Fibroblast of the aortic adventitia (primary cell): ENCODE measurements at regions not wholly inside any gene's neighbourhood (a gene's known extent, or its start where the extent isn't known, plus 50 kb on each side); places are given as distances from the start of the nearest gene placed in this dataset.

Source experiments
- DNase-seq: peaks from one replicate; pipeline ENCODE4 v3.0.0-alpha.2; 2010; ENCODE audit warnings: low read depth
- H3K4me3 ChIP-seq: 2 replicates; pipeline ENCODE4 v1.5.1; 2011; ENCODE audit warnings: low read depth, mild to moderate bottlenecking, control low read depth, low read length, moderate library complexity
- TF ChIP-seq, protein P1 (sequence below): IDR thresholded peaks from 2 replicates; pipeline ENCODE4 v1.5.1; 2011; ENCODE audit warnings: mild to moderate bottlenecking, low read length, control low read depth, inconsistent platforms; ENCODE audit not compliant: insufficient read depth

DNA sequence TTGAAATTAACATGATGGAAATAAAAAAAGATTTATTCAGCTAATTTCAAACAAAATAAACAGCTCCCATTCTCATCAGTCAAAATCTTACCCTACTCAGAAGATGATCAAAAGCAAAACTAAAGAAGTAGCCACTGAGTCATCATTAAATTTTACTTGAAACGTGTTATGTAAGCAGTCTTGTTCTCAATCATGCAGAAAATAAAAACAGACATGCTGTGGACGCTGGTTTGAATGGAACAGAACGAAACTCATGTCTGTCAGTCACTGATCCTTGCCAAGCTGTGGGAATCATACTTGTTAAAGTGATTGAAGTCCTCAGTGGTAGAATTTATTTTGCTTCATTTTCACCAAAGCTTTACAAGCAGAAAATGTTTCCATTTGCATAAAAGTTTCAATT, 77.2 kb upstream of the TLR3 start:
- no peak overlapping the region for H3K4me3 ChIP-seq
- TF ChIP-seq, protein P1, sequence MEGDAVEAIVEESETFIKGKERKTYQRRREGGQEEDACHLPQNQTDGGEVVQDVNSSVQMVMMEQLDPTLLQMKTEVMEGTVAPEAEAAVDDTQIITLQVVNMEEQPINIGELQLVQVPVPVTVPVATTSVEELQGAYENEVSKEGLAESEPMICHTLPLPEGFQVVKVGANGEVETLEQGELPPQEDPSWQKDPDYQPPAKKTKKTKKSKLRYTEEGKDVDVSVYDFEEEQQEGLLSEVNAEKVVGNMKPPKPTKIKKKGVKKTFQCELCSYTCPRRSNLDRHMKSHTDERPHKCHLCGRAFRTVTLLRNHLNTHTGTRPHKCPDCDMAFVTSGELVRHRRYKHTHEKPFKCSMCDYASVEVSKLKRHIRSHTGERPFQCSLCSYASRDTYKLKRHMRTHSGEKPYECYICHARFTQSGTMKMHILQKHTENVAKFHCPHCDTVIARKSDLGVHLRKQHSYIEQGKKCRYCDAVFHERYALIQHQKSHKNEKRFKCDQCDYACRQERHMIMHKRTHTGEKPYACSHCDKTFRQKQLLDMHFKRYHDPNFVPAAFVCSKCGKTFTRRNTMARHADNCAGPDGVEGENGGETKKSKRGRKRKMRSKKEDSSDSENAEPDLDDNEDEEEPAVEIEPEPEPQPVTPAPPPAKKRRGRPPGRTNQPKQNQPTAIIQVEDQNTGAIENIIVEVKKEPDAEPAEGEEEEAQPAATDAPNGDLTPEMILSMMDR, result no peak
- no peak for DNase-seq

DNA sequence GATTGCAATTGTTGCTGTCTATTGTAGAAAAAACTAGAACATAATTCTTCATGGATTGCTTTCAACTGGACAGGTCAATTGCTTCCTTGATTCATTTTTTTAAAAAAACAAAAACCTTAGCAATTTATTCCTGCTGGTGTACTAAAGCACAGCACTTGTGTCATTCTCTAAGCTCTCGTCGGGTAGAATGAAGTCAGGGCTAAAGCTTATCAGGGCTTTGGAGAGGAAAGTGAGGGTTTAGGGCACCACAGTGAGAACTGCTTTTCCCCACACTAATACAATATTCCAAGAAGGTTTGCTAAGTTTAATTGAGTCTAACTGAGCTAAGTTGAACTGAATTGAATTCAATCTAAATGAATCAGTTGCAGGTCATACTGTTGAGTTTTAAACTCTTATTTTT, 76.4 kb upstream of the TLR3 start:
- no peak overlapping the region for H3K4me3 ChIP-seq
- DNase-seq, result no peak
- TF ChIP-seq, protein P1, result no peak

DNA sequence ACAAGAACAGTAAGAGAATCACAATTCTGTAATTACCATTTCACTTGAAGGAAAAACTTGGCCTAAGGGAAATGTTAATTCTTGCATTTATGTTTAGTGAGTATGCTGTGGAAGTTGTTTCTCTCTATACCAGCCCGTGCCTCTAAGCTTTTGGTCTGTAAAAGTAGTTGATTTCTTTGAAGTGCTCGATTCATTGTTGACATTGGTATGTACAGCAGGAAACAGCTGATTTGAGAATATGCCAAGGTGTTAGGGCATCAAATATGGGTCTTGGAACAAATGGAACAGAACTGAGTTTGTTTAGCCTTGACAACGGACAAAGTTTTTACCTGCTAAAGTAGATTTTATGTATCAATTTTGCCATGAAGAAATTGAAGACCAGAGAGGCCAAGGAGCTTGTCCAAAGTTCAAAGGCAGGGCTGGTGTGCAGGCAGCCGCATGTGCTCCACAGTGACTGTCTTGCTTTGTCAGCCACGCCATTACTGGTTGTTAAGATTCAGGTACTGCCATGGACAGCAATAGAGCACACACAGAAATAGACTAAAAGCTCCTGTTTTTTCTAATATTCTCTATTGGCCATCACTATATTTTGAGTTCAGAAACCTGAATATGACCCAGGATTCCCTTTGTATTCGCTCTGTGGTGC, 75.5 kb upstream of the TLR3 start:
- no peak for DNase-seq
- TF ChIP-seq, protein P1, result no peak

DNA sequence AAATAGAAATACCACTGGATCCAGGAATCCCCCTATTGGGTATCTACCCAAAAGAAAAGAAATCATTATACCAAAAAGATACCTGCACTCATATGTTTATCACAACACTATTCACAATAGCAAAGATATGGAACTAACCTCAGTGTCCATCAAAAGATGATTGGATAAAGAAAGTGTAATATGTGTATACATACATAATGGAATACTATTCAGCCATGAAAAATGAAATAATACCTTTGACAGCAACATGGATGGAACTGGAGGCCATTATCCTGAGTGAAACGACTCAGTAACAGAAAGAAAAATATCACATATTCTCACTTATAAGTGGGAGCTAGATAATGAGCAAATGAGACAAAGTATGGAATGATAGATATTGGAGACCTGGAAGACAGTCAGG, 74.2 kb upstream of the TLR3 start:
- H3K4me3 ChIP-seq, result no peak overlapping the region
- no peak for DNase-seq
- TF ChIP-seq, protein P1, result no peak

More for the DNA sequence above, 75.5 kb upstream of the TLR3 start:
- no peak overlapping the region for H3K4me3 ChIP-seq

DNA sequence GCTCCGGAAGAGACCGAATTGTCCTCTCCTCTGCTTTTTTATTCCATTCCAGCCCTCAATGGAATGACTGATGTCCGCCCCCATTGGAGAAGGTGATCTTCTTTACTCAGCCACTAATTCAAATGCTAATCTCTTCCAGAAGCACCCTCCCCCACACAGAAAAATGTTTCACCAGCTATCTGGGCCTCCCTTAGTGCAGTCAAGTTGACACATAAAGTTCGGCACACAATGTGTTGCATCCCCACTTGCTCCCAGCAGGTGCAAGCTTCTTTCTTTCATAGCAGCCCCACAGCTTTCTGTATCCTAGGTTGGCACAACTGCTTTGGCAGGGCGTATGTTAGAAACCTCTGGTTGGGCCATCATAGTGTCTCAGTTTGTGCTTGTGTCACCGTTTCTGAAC, 73.3 kb upstream of the TLR3 start:
- DNase-seq, result no peak
- TF ChIP-seq, protein P1, result no peak

DNA sequence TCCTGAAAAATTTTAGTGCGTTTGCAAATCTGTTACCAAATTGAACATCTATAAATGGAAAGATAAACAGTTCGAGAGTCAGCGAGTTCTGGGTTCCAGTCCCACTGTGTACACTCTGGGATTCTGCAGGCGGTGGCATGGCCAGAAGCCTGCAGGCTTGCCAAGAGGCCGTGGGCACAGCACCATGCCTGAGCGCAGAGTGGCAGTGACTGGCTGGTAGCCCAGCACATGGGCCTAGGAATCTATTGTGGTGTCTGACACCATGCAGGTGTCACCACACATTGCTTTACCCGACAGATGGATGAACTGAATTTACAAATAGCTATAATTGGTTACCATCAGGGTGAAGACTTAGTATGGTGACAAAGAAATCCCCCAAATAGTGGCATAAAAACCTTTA, 71.7 kb upstream of the TLR3 start:
- H3K4me3 ChIP-seq, result no peak overlapping the region
- TF ChIP-seq, protein P1, result no peak
- DNase-seq, result no peak

More for the DNA sequence above, 73.3 kb upstream of the TLR3 start:
- H3K4me3 ChIP-seq, result no peak overlapping the region

DNA sequence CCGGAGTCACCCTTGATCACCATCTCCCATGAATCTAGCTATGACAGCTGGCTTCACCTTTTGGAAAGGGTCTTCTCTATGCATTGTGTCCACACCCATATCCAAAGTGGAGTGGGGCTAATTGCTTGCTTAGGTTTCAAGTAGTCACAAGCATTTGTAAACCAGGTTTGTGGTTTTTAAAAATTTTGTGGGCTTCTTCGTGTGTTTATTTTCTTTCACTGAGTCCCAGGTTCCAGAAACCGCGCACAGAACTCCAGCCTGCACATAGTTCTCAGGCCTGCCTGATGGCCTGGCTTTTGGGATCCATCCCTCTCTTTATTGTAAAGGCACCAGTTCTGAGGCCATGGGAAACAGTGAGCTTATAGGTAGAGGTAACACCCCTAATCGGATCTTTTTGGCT, 70.2 kb upstream of the TLR3 start:
- no peak for DNase-seq
- no peak overlapping the region for H3K4me3 ChIP-seq
- TF ChIP-seq, protein P1, result no peak
